ENCODE measurements at regions not wholly inside any gene's neighbourhood (a gene's known extent, or its start where the extent isn't known, plus 50 kb on each side); places are given as distances from the start of the nearest gene placed in this dataset.

- H3K4me3 ChIP-seq (replicated peaks in 1 of 3; ENCODE audit: insufficient read depth in 1 of 3, low read depth in 1 of 3, low read length in 3 of 3), result no peak overlapping the region
- H3K27ac ChIP-seq (ENCODE audit: insufficient read depth, low read depth, low read length), result no peak overlapping the region
- H4K20me1 ChIP-seq (replicated peaks; ENCODE audit: control insufficient read depth, extremely low read depth, insufficient read depth, low read length), result no peaks in the 10 kb centered on the region
- H3K9me3 ChIP-seq (replicated peaks; ENCODE audit: control insufficient read depth, insufficient read depth, low read length), result no peaks in the 10 kb centered on the region
- no TSS peak for BruUV-seq (replicated peaks)
- ChIA-PET POLR2A (no interaction called here), CTCF (interaction anchor here (1.2 kb wide), 1 partner anchor 10 kb away, joined by 3 read pairs; no protein-coding TSS in a partner anchor)
- H3K9ac ChIP-seq (replicated peaks; ENCODE audit: extremely low read depth, insufficient read depth, low read length), result no peak overlapping the region
- TF ChIP-seq GATA2 (IDR thresholded peaks at IDR 0.05; ENCODE audit: insufficient read depth, insufficient read length, low read depth, low read length) (no peak), FOS (IDR thresholded peaks at IDR 0.05; ENCODE audit: borderline replicate concordance, insufficient read depth, low read length) (no peak), CTCF (IDR thresholded peaks at IDR 0.05; ENCODE audit: extremely low read depth in 1 of 2, insufficient read depth in 1 of 2, low read depth in 1 of 2, low read length in 2 of 2) (no peak), MYC (IDR thresholded peaks at IDR 0.05; ENCODE audit: low read depth, low read length) (no peak), MAX (IDR thresholded peaks at IDR 0.05; ENCODE audit: insufficient read depth, insufficient read length) (no peak), POLR2AphosphoS5 (IDR thresholded peaks at IDR 0.05; ENCODE audit: insufficient read depth, low read depth, low read length) (no peak), JUN (IDR thresholded peaks at IDR 0.05; ENCODE audit: borderline replicate concordance, insufficient read depth, insufficient read length, low read depth) (no peak), EZH2 (IDR thresholded peaks at IDR 0.05; ENCODE audit: borderline replicate concordance, low read depth, low read length, severe bottlenecking) (no peak), POLR2A (IDR thresholded peaks at IDR 0.05; ENCODE audit: low read depth, low read length) (no peak)
- no peaks in the 10 kb centered on the region for H3K79me2 ChIP-seq (ENCODE audit: control insufficient read depth, insufficient read depth, low read length)
- H3K4me1 ChIP-seq (ENCODE audit: control insufficient read depth, extremely low read depth, insufficient read depth, low read length), result no peaks in the 10 kb centered on the region
- dilution Hi-C loops (cut with MboI; ENCODE audit: extremely low pct_ligation_motif_present, low sequenced_read_pairs) (no loop called here), intact Hi-C loops (cut with micrococcal nuclease) (no loop called here)
- no peaks in the 10 kb centered on the region for H3K36me3 ChIP-seq (ENCODE audit: control insufficient read depth in 2 of 2, extremely low read depth in 1 of 2, insufficient read depth in 2 of 2, low read length in 2 of 2)
- no peak for DNase-seq (ENCODE audit: low read depth, low spot score)
- no peak for FAIRE-seq
- H3K27me3 ChIP-seq (ENCODE audit: control insufficient read depth in 2 of 2, insufficient read depth in 2 of 2, low read length in 2 of 2), result peaks cover 2 to 3% of the 10 kb centered on the region in 2 experiments
- no peaks in the 10 kb centered on the region for H3K9me1 ChIP-seq (replicated peaks; ENCODE audit: control insufficient read depth, extremely low read depth, insufficient read depth, low read length)
- H2AFZ ChIP-seq (ENCODE audit: low read depth, low read length), result no peak overlapping the region
- no peak overlapping the region for H3K4me2 ChIP-seq (ENCODE audit: insufficient read depth, low read length)
Observed at GRCh38 chr14:76699939-76700590, 61.2 kb upstream of the VASH1 start.
